HepG2 (cell line): ENCODE measurements at regions not wholly inside any gene's neighbourhood (a gene's known extent, or its start where the extent isn't known, plus 50 kb on each side); places are given as distances from the start of the nearest gene placed in this dataset.

Source experiments
- ATAC-seq: fragments of 200-7000 bp; cut with Tn5 transposase; 3 replicates; pipeline ENCODE4 v1.9.1; 2020; ENCODE audit warnings: mild to moderate bottlenecking, moderate library complexity
- BruUV-seq: library from RNA; stranded (reverse); fragments of 400-500 nt; replicated peaks from 2 replicates; lab custom pipeline; 2021; lab: Mats Ljungman, UMichigan
- CTCF ChIA-PET: fragments of 300-600 bp; formaldehyde crosslinking; extraction: SDS; loops from one replicate; lab custom pipeline; 2021; ENCODE audit warnings: low total read pairs, inconsistent platforms, low intra/inter-chr PET ratio; lab: Yijun Ruan, JAX
- POLR2A ChIA-PET: fragments of 350-600 bp; sonication (Branson Sonifier 250); formaldehyde crosslinking; loops from one replicate; lab custom pipeline; 2020; ENCODE audit warnings: antibody characterized with exemption, inconsistent platforms; lab: Yijun Ruan, JAX
- DNase-seq: peaks from one replicate; pipeline ENCODE4 v3.0.0-alpha.2; 2015; ENCODE audit warnings: low spot score
- FAIRE-seq: peaks from 3 replicates; lab custom pipeline; 2011; peaks lifted over from hg19 to GRCh38; lab: Jason Lieb, UNC
- H2AFZ ChIP-seq: one replicate; pipeline ENCODE4 v1.6.1; 2011; ENCODE audit warnings: low read length, inconsistent platforms
- H3K27ac ChIP-seq: fragments of 300-600 bp; 3 replicates; pipeline ENCODE4 v1.8.0; 2011; ENCODE audit warnings: mixed run types, mild to moderate bottlenecking, mixed read lengths, low read length, inconsistent platforms; ENCODE audit not compliant: insufficient read depth; ENCODE audit errors: extremely low read length
- H3K27me3 ChIP-seq, 2 experiments: fragments of 200-600 bp in 1 of 2; 2 replicates in 1 of 2; 3 replicates in 1 of 2; pipeline versions ENCODE4 v1.6.0 to v1.8.0; 2011; ENCODE audit warnings: low read length in 2 of 2, mild to moderate bottlenecking in 2 of 2, moderate library complexity in 2 of 2, inconsistent platforms in 1 of 2; ENCODE audit not compliant: insufficient read depth in 2 of 2, control insufficient read depth in 1 of 2
- H3K36me3 ChIP-seq, 2 experiments: fragments of 200-600 bp in 1 of 2; replicated peaks in 1 of 2; 2 replicates in 1 of 2; 3 replicates in 1 of 2; pipeline versions ENCODE4 v1.5.1 to v1.8.0; 2011; ENCODE audit warnings: low read length in 2 of 2, inconsistent platforms in 1 of 2; ENCODE audit not compliant: insufficient read depth in 2 of 2, control insufficient read depth in 1 of 2
- H3K4me1 ChIP-seq: 2 replicates; pipeline ENCODE4 v1.5.1; 2012; ENCODE audit warnings: low read length, inconsistent platforms; ENCODE audit not compliant: insufficient read depth
- H3K4me2 ChIP-seq: 2 replicates; pipeline ENCODE4 v1.6.0; 2011; ENCODE audit warnings: low read depth, low read length, inconsistent platforms
- H3K4me3 ChIP-seq, 3 experiments: fragments of 200-600 bp in 1 of 3; sonication (generic), shearing (Covaris generic) in 1 of 3; replicated peaks in 1 of 3; 2 replicates each; pipeline ENCODE4 v1.5.1; 2011 to 2016; ENCODE audit warnings: low read length in 3 of 3, inconsistent platforms in 2 of 3, low read depth in 2 of 3, mild to moderate bottlenecking in 2 of 3, control low read depth in 1 of 3, mixed read lengths in 1 of 3; ENCODE audit not compliant: insufficient read depth in 1 of 3
- H3K79me2 ChIP-seq: one replicate; pipeline ENCODE4 v1.6.1; 2011; ENCODE audit warnings: low read length, inconsistent platforms; ENCODE audit not compliant: insufficient read depth
- H3K9ac ChIP-seq: 2 replicates; pipeline ENCODE4 v1.6.0; 2011; ENCODE audit warnings: mild to moderate bottlenecking, low read depth, low read length, inconsistent platforms; ENCODE audit not compliant: insufficient read depth
- H3K9me3 ChIP-seq: 2 replicates; pipeline ENCODE4 v1.5.1; 2012; ENCODE audit warnings: mild to moderate bottlenecking, low read length
- H4K20me1 ChIP-seq: 2 replicates; pipeline ENCODE4 v1.6.0; 2011; ENCODE audit warnings: inconsistent platforms, mild to moderate bottlenecking, low read length, moderate library complexity; ENCODE audit not compliant: insufficient read depth
- FOXP4 ChIP-seq: sonication (generic); formaldehyde crosslinking; IDR thresholded peaks from 2 replicates; pipeline ENCODE4 v1.4.0; 2020; ENCODE audit warnings: missing genetic modification reagents
- MATR3 ChIP-seq: sonication (generic); formaldehyde crosslinking; IDR thresholded peaks from 2 replicates; pipeline ENCODE4 v1.4.0; 2020; ENCODE audit warnings: missing genetic modification reagents
- NONO ChIP-seq, 2 experiments: fragments of 450-650 bp in 1 of 2; sonication (generic) in 1 of 2; formaldehyde crosslinking in 1 of 2; IDR thresholded peaks in 1 of 2; conservative IDR thresholded peaks in 1 of 2; 2 replicates each; pipeline versions ENCODE4 v1.6.1 to v1.8.0; 2017 to 2022; ENCODE audit warnings: mild to moderate bottlenecking in 1 of 2, missing genetic modification reagents in 1 of 2, moderate library complexity in 1 of 2
- PBX3 ChIP-seq: sonication (generic); formaldehyde crosslinking; IDR thresholded peaks from 2 replicates; pipeline ENCODE4 v1.8.1; 2023; ENCODE audit warnings: missing genetic modification reagents, inconsistent platforms, borderline replicate concordance
- RFXAP ChIP-seq: sonication (generic); formaldehyde crosslinking; IDR thresholded peaks from 2 replicates; pipeline ENCODE4 v1.4.0; 2020; ENCODE audit warnings: missing genetic modification reagents, borderline replicate concordance
- SKI ChIP-seq: fragments of 450-650 bp; IDR thresholded peaks from one replicate; pipeline ENCODE4 v1.6.1; 2018; ENCODE audit warnings: mild to moderate bottlenecking; ENCODE audit not compliant: partially characterized antibody
- TBP ChIP-seq: sonication (generic); formaldehyde crosslinking; IDR thresholded peaks from 2 replicates; pipeline ENCODE4 v1.5.0; 2020; ENCODE audit warnings: missing genetic modification reagents
- TRIM22 ChIP-seq: fragments of 450-650 bp; IDR thresholded peaks from 2 replicates; pipeline ENCODE4 v1.6.1; 2017
- ZNF883 ChIP-seq: sonication (generic); formaldehyde crosslinking; IDR thresholded peaks from 2 replicates; pipeline ENCODE4 v1.5.1; 2020; ENCODE audit warnings: mild to moderate bottlenecking, missing genetic modification reagents; ENCODE audit errors: not compliant biosample characterization
- WGBS: methylation state at CpG from one replicate; pipeline ENCODE4 v1.1.6; 2017; ENCODE audit warnings: low lambda C conversion rate; 5-methylcytosine and 5-hydroxymethylcytosine counted together
- in situ Hi-C: cut with HindIII; loops from 2 replicates; pipeline ENCODE4 v1.10.0; 2017; ENCODE audit warnings: low pct_unique_long_range_greater_than_20kb; ENCODE audit not compliant: extremely low pct_ligation_motif_present
- intact Hi-C: fragments of 100-400 bp; cut with micrococcal nuclease; formaldehyde crosslinking; loops from one replicate; pipeline ENCODE4 v1.10.0; 2022; ENCODE audit not compliant: unreplicated experiment

- intact Hi-C loops (no loop called here), in situ Hi-C loops (no loop called here)
- H3K4me1 ChIP-seq: no peaks in the 10 kb centered on the region
- CTCF ChIA-PET: no interaction called here
- no peaks in the 10 kb centered on the region for H4K20me1 ChIP-seq
- H3K79me2 ChIP-seq: no peaks in the 10 kb centered on the region
- no peak for ATAC-seq
- H3K9me3 ChIP-seq: no peaks in the 10 kb centered on the region
- H3K9ac ChIP-seq: no peak overlapping the region
- H3K4me3 ChIP-seq: no peak overlapping the region
- BruUV-seq: no TSS peak
- POLR2A ChIA-PET: no interaction called here
- DNase-seq: no peak
- no peak overlapping the region for H3K27ac ChIP-seq
- TF ChIP-seq SKI (no peak), PBX3 (CRISPR knock-in tag) (no peak), NONO (IDR thresholded peaks at IDR 0.05) (no peak), NONO (CRISPR knock-in tag; conservative IDR thresholded peaks at IDR 0.05) (no peak), TBP (no peak), FOXP4 (no peak), TRIM22 (no peak), MATR3 (CRISPR knock-in tag) (no peak), ZNF883 (CRISPR knock-in tag) (no peak), RFXAP (no peak)
- H3K4me2 ChIP-seq: no peak overlapping the region
- 0% methylated on average over 1 of the region's 1 CpG for WGBS
- no peak overlapping the region for H2AFZ ChIP-seq
- no peaks in the 10 kb centered on the region for H3K27me3 ChIP-seq
- no peaks in the 10 kb centered on the region for H3K36me3 ChIP-seq
- FAIRE-seq: no peak
Measured at GRCh38 chr13:34413538-34414210, 528.4 kb upstream of the NBEA start.
